ENCODE measurements at regions not wholly inside any gene's neighbourhood (a gene's known extent, or its start where the extent isn't known, plus 50 kb on each side); places are given as distances from the start of the nearest gene placed in this dataset.

GRCh38 chrX:94204524-94204923 lies 530.5 kb downstream of the FAM133A start:
- ATAC-seq (ENCODE audit: low read depth) (no peak), DNase-seq (ENCODE audit: low spot score) (no peak)
- no peaks in the 10 kb centered on the region for H3K27me3 ChIP-seq (ENCODE audit: insufficient read depth, poor library complexity, severe bottlenecking)
- H3K4me1 ChIP-seq (ENCODE audit: insufficient read depth, poor library complexity, severe bottlenecking) = no peaks in the 10 kb centered on the region
- no peak overlapping the region for H3K27ac ChIP-seq (ENCODE audit: poor library complexity, severe bottlenecking)
- H3K36me3 ChIP-seq (ENCODE audit: low read depth) = no peaks in the 10 kb centered on the region
- no peaks in the 10 kb centered on the region for H3K9me3 ChIP-seq (ENCODE audit: severe bottlenecking)
- H3K4me3 ChIP-seq (ENCODE audit: severe bottlenecking) = no peak overlapping the region
- no peak for TF ChIP-seq CTCF (IDR thresholded peaks at IDR 0.05; ENCODE audit: poor library complexity, severe bottlenecking)

- Histone ChIP-seq H3K4me1 (ENCODE audit: insufficient read depth, poor library complexity, severe bottlenecking) (no peaks in the 10 kb centered on the region), H3K9me3 (ENCODE audit: severe bottlenecking) (no peaks in the 10 kb centered on the region), H3K4me3 (ENCODE audit: severe bottlenecking) (no peak overlapping the region), H3K27ac (ENCODE audit: poor library complexity, severe bottlenecking) (no peak overlapping the region), H3K36me3 (ENCODE audit: low read depth) (no peaks in the 10 kb centered on the region), H3K27me3 (ENCODE audit: insufficient read depth, poor library complexity, severe bottlenecking) (no peaks in the 10 kb centered on the region)
- ATAC-seq (ENCODE audit: low read depth) = no peak
- no peak for TF ChIP-seq CTCF (IDR thresholded peaks at IDR 0.05; ENCODE audit: poor library complexity, severe bottlenecking)
- DNase-seq (ENCODE audit: low spot score) = no peak
Observed at GRCh38 chrX:94216738-94217137, 542.7 kb downstream of the FAM133A start.

- H3K4me3 ChIP-seq (ENCODE audit: severe bottlenecking) = no peak overlapping the region
- H3K27ac ChIP-seq (ENCODE audit: poor library complexity, severe bottlenecking) = no peak overlapping the region
- no peak for ATAC-seq (ENCODE audit: low read depth)
- no peaks in the 10 kb centered on the region for H3K4me1 ChIP-seq (ENCODE audit: insufficient read depth, poor library complexity, severe bottlenecking)
- no peak for DNase-seq (ENCODE audit: low spot score)
- no peak for TF ChIP-seq CTCF (IDR thresholded peaks at IDR 0.05; ENCODE audit: poor library complexity, severe bottlenecking)
- no peaks in the 10 kb centered on the region for H3K36me3 ChIP-seq (ENCODE audit: low read depth)
- no peaks in the 10 kb centered on the region for H3K27me3 ChIP-seq (ENCODE audit: insufficient read depth, poor library complexity, severe bottlenecking)
- no peaks in the 10 kb centered on the region for H3K9me3 ChIP-seq (ENCODE audit: severe bottlenecking)
Observed at GRCh38 chrX:94252211-94252610, 578.2 kb downstream of the FAM133A start.

GRCh38 chrX:94256396-94256795 lies 582.4 kb downstream of the FAM133A start:
- H3K36me3 ChIP-seq (ENCODE audit: low read depth) = no peaks in the 10 kb centered on the region
- H3K27ac ChIP-seq (ENCODE audit: poor library complexity, severe bottlenecking) = no peak overlapping the region
- no peaks in the 10 kb centered on the region for H3K9me3 ChIP-seq (ENCODE audit: severe bottlenecking)
- TF ChIP-seq CTCF (IDR thresholded peaks at IDR 0.05; ENCODE audit: poor library complexity, severe bottlenecking) = no peak
- H3K4me3 ChIP-seq (ENCODE audit: severe bottlenecking) = no peak overlapping the region
- ATAC-seq (ENCODE audit: low read depth) (no peak), DNase-seq (ENCODE audit: low spot score) (no peak)
- no peaks in the 10 kb centered on the region for H3K27me3 ChIP-seq (ENCODE audit: insufficient read depth, poor library complexity, severe bottlenecking)
- H3K4me1 ChIP-seq (ENCODE audit: insufficient read depth, poor library complexity, severe bottlenecking) = no peaks in the 10 kb centered on the region

- TF ChIP-seq CTCF (IDR thresholded peaks at IDR 0.05; ENCODE audit: poor library complexity, severe bottlenecking) = no peak
- DNase-seq (ENCODE audit: low spot score) (no peak), ATAC-seq (ENCODE audit: low read depth) (no peak)
- Histone ChIP-seq H3K9me3 (ENCODE audit: severe bottlenecking) (no peaks in the 10 kb centered on the region), H3K27ac (ENCODE audit: poor library complexity, severe bottlenecking) (no peak overlapping the region), H3K27me3 (ENCODE audit: insufficient read depth, poor library complexity, severe bottlenecking) (no peaks in the 10 kb centered on the region), H3K4me3 (ENCODE audit: severe bottlenecking) (no peak overlapping the region), H3K36me3 (ENCODE audit: low read depth) (no peaks in the 10 kb centered on the region), H3K4me1 (ENCODE audit: insufficient read depth, poor library complexity, severe bottlenecking) (no peaks in the 10 kb centered on the region)
Observed at GRCh38 chrX:94265323-94265722, 591.3 kb downstream of the FAM133A start.
